ENCODE measurements at regions not wholly inside any gene's neighbourhood (a gene's known extent, or its start where the extent isn't known, plus 50 kb on each side); places are given as distances from the start of the nearest gene placed in this dataset.

DNA sequence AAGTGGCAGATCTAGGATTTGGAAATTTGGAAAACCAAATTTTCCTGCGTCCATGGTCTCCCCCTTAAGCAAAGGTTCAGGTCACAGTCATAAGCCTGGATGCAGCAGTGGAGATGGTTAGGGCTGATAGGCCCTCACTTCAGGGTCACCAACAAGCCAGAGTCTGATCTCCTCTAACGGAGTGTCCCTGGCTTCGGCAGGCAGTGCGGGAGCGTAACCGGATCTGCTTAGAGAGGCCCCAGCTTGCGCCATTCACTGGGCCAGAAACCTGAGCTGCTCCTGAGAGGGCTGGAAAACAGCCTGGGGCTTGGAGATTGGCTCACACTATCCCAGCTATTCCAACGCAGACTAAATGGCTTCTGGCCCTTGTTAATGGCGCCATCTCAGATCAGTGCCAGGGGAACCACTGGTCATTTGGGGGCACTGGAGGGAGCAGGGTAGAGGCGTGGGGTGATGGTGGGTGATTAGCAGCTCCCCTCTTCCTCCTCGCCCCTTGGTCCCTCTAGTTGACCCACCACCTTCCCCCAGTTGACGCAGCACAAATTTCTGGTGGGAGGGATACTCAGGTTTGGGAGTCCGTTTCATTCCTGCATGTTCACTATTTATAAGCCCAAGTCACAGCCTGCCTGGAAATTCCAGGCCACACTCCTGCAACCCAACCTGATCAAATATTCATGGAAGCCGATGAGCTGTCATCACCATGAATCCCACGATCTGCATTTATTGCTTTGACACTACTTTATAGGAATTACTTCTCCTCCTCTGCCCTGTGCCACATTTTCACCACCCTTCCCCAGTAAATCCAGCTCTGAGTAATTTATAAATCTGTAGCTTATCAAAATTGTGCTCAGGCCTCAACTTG is 134.6 kb upstream of the CPEB4 start (continued):
- no peak for TF ChIP-seq ZNF772 (CRISPR knock-in tag; IDR thresholded peaks at IDR 0.05)
- TF ChIP-seq, protein P1, sequence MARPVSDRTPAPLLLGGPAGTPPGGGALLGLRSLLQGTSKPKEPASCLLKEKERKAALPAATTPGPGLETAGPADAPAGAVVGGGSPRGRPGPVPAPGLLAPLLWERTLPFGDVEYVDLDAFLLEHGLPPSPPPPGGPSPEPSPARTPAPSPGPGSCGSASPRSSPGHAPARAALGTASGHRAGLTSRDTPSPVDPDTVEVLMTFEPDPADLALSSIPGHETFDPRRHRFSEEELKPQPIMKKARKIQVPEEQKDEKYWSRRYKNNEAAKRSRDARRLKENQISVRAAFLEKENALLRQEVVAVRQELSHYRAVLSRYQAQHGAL (CRISPR knock-in tag; IDR thresholded peaks at IDR 0.05; ENCODE audit: not compliant biosample characterization) = no peak
- no peak for TF ChIP-seq GLI4 (CRISPR knock-in tag; IDR thresholded peaks at IDR 0.05; ENCODE audit: borderline replicate concordance)
- TF ChIP-seq NCOR1 (IDR thresholded peaks at IDR 0.05; ENCODE audit: borderline replicate concordance, low read length) = no peak
- TF ChIP-seq KDM5B (CRISPR knock-in tag; IDR thresholded peaks at IDR 0.05; ENCODE audit: borderline replicate concordance) = peak; percentile 61; the same call in 1 of the 2 replicates
- TF ChIP-seq EZH2 (conservative IDR thresholded peaks at IDR 0.05; ENCODE audit: low read depth, low read length) = no peak
- TF ChIP-seq CBFB (CRISPR knock-in tag; IDR thresholded peaks at IDR 0.05) = no peak
- TF ChIP-seq, protein P2, sequence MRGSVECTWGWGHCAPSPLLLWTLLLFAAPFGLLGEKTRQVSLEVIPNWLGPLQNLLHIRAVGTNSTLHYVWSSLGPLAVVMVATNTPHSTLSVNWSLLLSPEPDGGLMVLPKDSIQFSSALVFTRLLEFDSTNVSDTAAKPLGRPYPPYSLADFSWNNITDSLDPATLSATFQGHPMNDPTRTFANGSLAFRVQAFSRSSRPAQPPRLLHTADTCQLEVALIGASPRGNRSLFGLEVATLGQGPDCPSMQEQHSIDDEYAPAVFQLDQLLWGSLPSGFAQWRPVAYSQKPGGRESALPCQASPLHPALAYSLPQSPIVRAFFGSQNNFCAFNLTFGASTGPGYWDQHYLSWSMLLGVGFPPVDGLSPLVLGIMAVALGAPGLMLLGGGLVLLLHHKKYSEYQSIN (CRISPR knock-in tag; IDR thresholded peaks at IDR 0.05; ENCODE audit: borderline replicate concordance) = no peak
- no peak for TF ChIP-seq NFE2 (CRISPR knock-in tag; IDR thresholded peaks at IDR 0.05)
- no peak for TF ChIP-seq ZNF432 (CRISPR knock-in tag; IDR thresholded peaks at IDR 0.05; ENCODE audit: borderline replicate concordance)
- TF ChIP-seq, protein P3, sequence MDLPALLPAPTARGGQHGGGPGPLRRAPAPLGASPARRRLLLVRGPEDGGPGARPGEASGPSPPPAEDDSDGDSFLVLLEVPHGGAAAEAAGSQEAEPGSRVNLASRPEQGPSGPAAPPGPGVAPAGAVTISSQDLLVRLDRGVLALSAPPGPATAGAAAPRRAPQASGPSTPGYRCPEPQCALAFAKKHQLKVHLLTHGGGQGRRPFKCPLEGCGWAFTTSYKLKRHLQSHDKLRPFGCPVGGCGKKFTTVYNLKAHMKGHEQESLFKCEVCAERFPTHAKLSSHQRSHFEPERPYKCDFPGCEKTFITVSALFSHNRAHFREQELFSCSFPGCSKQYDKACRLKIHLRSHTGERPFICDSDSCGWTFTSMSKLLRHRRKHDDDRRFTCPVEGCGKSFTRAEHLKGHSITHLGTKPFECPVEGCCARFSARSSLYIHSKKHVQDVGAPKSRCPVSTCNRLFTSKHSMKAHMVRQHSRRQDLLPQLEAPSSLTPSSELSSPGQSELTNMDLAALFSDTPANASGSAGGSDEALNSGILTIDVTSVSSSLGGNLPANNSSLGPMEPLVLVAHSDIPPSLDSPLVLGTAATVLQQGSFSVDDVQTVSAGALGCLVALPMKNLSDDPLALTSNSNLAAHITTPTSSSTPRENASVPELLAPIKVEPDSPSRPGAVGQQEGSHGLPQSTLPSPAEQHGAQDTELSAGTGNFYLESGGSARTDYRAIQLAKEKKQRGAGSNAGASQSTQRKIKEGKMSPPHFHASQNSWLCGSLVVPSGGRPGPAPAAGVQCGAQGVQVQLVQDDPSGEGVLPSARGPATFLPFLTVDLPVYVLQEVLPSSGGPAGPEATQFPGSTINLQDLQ (CRISPR knock-in tag; IDR thresholded peaks at IDR 0.05) = no peak
- TF ChIP-seq ZNF232 (CRISPR knock-in tag; IDR thresholded peaks at IDR 0.05; ENCODE audit: borderline replicate concordance) = no peak
- TF ChIP-seq ZNF263 (CRISPR knock-in tag; IDR thresholded peaks at IDR 0.05) = no peak
- no peak for TF ChIP-seq MEIS2 (CRISPR knock-in tag; IDR thresholded peaks at IDR 0.05)
- TF ChIP-seq SAP130 (CRISPR knock-in tag; IDR thresholded peaks at IDR 0.05; ENCODE audit: low read depth) = peak; percentile 56
- TF ChIP-seq HCFC1 (IDR thresholded peaks at IDR 0.05; ENCODE audit: low read depth, low read length) = no peak
- TF ChIP-seq, protein P4, sequence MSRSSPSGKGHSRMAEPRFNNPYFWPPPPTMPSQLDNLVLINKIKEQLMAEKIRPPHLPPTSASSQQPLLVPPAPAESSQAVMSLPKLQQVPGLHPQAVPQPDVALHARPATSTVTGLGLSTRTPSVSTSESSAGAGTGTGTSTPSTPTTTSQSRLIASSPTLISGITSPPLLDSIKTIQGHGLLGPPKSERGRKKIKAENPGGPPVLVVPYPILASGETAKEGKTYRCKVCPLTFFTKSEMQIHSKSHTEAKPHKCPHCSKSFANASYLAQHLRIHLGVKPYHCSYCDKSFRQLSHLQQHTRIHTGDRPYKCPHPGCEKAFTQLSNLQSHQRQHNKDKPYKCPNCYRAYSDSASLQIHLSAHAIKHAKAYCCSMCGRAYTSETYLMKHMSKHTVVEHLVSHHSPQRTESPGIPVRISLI (CRISPR knock-in tag; IDR thresholded peaks at IDR 0.05; ENCODE audit: borderline replicate concordance) = no peak
- TF ChIP-seq JUNB (CRISPR knock-in tag; IDR thresholded peaks at IDR 0.05; ENCODE audit: borderline replicate concordance) = no peak
- TF ChIP-seq ELF4 (CRISPR knock-in tag; IDR thresholded peaks at IDR 0.05; ENCODE audit: borderline replicate concordance) = no peak
- 0 out of 2 replicates have a peak, but pooled peaks have one; percentile 45 for TF ChIP-seq ZBTB7B (CRISPR knock-in tag; IDR thresholded peaks at IDR 0.05)
- TF ChIP-seq ZNF101 (CRISPR knock-in tag; IDR thresholded peaks at IDR 0.05; ENCODE audit: borderline replicate concordance, low read depth) = no peak
- no peak for TF ChIP-seq PLRG1 (conservative IDR thresholded peaks at IDR 0.05)

All from HepG2 (cell line).